GM12878 (cell line): ENCODE measurements at regions not wholly inside any gene's neighbourhood (a gene's known extent, or its start where the extent isn't known, plus 50 kb on each side); places are given as distances from the start of the nearest gene placed in this dataset.

Experiments used
- ATAC-seq: fragments of 200-7000 bp; cut with Tn5 transposase; 3 replicates; pipeline ENCODE4 v1.9.1; 2020; ENCODE audit warnings: mild to moderate bottlenecking, moderate library complexity
- BruUV-seq: library from RNA; stranded (reverse); fragments of 400-500 nt; replicated peaks from 2 replicates; lab custom pipeline; 2021; lab: Mats Ljungman, UMichigan
- CTCF ChIA-PET: fragments of 300-600 bp; sonication (Branson Sonifier 250); formaldehyde crosslinking; extraction: SDS; loops from one replicate; lab custom pipeline; 2021; ENCODE audit warnings: inconsistent platforms; lab: Yijun Ruan, JAX
- POLR2A ChIA-PET: fragments of 350-600 bp; formaldehyde crosslinking; extraction: SDS; loops from one replicate; lab custom pipeline; 2021; ENCODE audit warnings: inconsistent platforms; lab: Charles Lee
- RAD21 ChIA-PET: fragments of 300-600 bp; sonication (Branson Sonifier 250); formaldehyde crosslinking; loops from one replicate; lab custom pipeline; 2023; ENCODE audit warnings: antibody characterized with exemption; ENCODE audit not compliant: unreplicated experiment; lab: Charles Lee
- SMC1A ChIA-PET: fragments of 300-600 bp; sonication (Branson Sonifier 250); formaldehyde crosslinking; loops from one replicate; lab custom pipeline; 2023; ENCODE audit not compliant: unreplicated experiment, uncharacterized antibody; lab: Charles Lee
- DNase-seq: peaks from one replicate; pipeline ENCODE4 v3.0.0-alpha.2; 2011; ENCODE audit warnings: low read depth, low spot score
- FAIRE-seq: peaks from 3 replicates; lab custom pipeline; 2011; peaks lifted over from hg19 to GRCh38; lab: Jason Lieb, UNC
- H2AFZ ChIP-seq: 2 replicates; pipeline ENCODE4 v1.6.0; 2011; ENCODE audit warnings: low read depth, low read length, control low read depth; ENCODE audit not compliant: control insufficient read depth
- H3K27ac ChIP-seq: 2 replicates; pipeline ENCODE4 v1.5.1; 2011; ENCODE audit warnings: control low read depth; ENCODE audit not compliant: control insufficient read depth, insufficient read depth
- H3K27me3 ChIP-seq, 2 experiments: replicated peaks in 1 of 2; 2 replicates each; pipeline versions ENCODE4 v1.6.0 to v1.6.1; 2011; ENCODE audit warnings: low read length in 1 of 2; ENCODE audit not compliant: control insufficient read depth in 2 of 2, insufficient read depth in 2 of 2
- H3K36me3 ChIP-seq, 2 experiments: 2 replicates each; pipeline ENCODE4 v1.5.1; 2011; ENCODE audit warnings: low read length in 1 of 2; ENCODE audit not compliant: control insufficient read depth in 2 of 2, insufficient read depth in 2 of 2
- H3K4me1 ChIP-seq: 2 replicates; pipeline ENCODE4 v1.6.1; 2011; ENCODE audit warnings: mild to moderate bottlenecking, low read length, moderate library complexity, mixed read lengths; ENCODE audit not compliant: control insufficient read depth, insufficient read depth
- H3K4me2 ChIP-seq: 2 replicates; pipeline ENCODE4 v1.6.0; 2011; ENCODE audit warnings: control low read depth; ENCODE audit not compliant: control insufficient read depth, insufficient read depth
- H3K4me3 ChIP-seq: fragments of 200-600 bp; sonication (generic); 2 replicates; pipeline ENCODE4 v1.5.1; 2016
- H3K79me2 ChIP-seq: 2 replicates; pipeline ENCODE4 v1.6.0; 2011; ENCODE audit warnings: low read length; ENCODE audit not compliant: control insufficient read depth, insufficient read depth
- H3K9ac ChIP-seq: 2 replicates; pipeline ENCODE4 v1.8.0; 2011; ENCODE audit warnings: low read length, control low read depth, mixed read lengths; ENCODE audit not compliant: control insufficient read depth, insufficient read depth
- H3K9me3 ChIP-seq: replicated peaks from 3 replicates; pipeline ENCODE4 v1.5.1; 2011; ENCODE audit warnings: mild to moderate bottlenecking, low read length; ENCODE audit not compliant: control insufficient read depth, insufficient read depth
- H4K20me1 ChIP-seq: 2 replicates; pipeline ENCODE4 v1.6.0; 2011; ENCODE audit not compliant: control insufficient read depth, insufficient read depth
- ATF7 ChIP-seq: fragments of 450-650 bp; IDR thresholded peaks from 2 replicates; pipeline ENCODE4 v1.6.1; 2016; ENCODE audit warnings: low read depth, mild to moderate bottlenecking
- BCLAF1 ChIP-seq: fragments of 450-650 bp; IDR thresholded peaks from 2 replicates; pipeline ENCODE4 v1.6.1; 2017; ENCODE audit warnings: antibody characterized with exemption, mild to moderate bottlenecking, moderate library complexity
- HSF1 ChIP-seq: fragments of 150-350 bp; IDR thresholded peaks from 2 replicates; pipeline ENCODE4 v1.6.1; 2014; ENCODE audit warnings: mild to moderate bottlenecking, low read depth, low read length
- JUNB ChIP-seq: IDR thresholded peaks from 2 replicates; pipeline ENCODE4 v1.6.1; 2016; ENCODE audit warnings: antibody characterized with exemption, mild to moderate bottlenecking
- NBN ChIP-seq: fragments of 450-650 bp; IDR thresholded peaks from 2 replicates; pipeline ENCODE4 v1.6.1; 2016
- NFYB ChIP-seq: IDR thresholded peaks from 2 replicates; pipeline ENCODE4 v1.6.1; 2011; ENCODE audit warnings: low read depth, mild to moderate bottlenecking, low read length, improper control_type of control experiment, moderate library complexity; ENCODE audit not compliant: insufficient read depth
- NRF1 ChIP-seq: conservative IDR thresholded peaks from 2 replicates; pipeline ENCODE4 v1.6.1; 2011; ENCODE audit warnings: mild to moderate bottlenecking, low read depth, low read length, improper control_type of control experiment
- PKNOX1 ChIP-seq: fragments of 450-650 bp; IDR thresholded peaks from 2 replicates; pipeline ENCODE4 v1.6.1; 2016; ENCODE audit warnings: mild to moderate bottlenecking
- POU2F2 ChIP-seq: IDR thresholded peaks from 3 replicates; pipeline ENCODE4 v1.6.1; 2011; ENCODE audit warnings: low read depth, mild to moderate bottlenecking, low read length, borderline replicate concordance
- RAD51 ChIP-seq: fragments of 450-650 bp; IDR thresholded peaks from 2 replicates; pipeline ENCODE4 v1.6.1; 2016; ENCODE audit warnings: moderate library complexity, mild to moderate bottlenecking, inconsistent platforms
- SIN3A ChIP-seq: IDR thresholded peaks from 2 replicates; pipeline ENCODE4 v1.6.1; 2012; ENCODE audit warnings: low read depth, low read length, improper control_type of control experiment
- ZSCAN29 ChIP-seq: fragments of 450-650 bp; IDR thresholded peaks from 2 replicates; pipeline ENCODE4 v1.6.1; 2017; ENCODE audit warnings: mild to moderate bottlenecking, moderate library complexity
- ZZZ3 ChIP-seq: IDR thresholded peaks from 2 replicates; pipeline ENCODE4 v1.6.1; 2011; ENCODE audit warnings: low read depth; ENCODE audit not compliant: control insufficient read depth, insufficient read length
- WGBS: methylation state at CpG from one replicate; pipeline ENCODE4 v1.1.6; 2016; ENCODE audit warnings: low lambda C conversion rate; ENCODE audit not compliant: insufficient replicate concordance, insufficient coverage; ENCODE audit errors: missing lambda C conversion rate; 5-methylcytosine and 5-hydroxymethylcytosine counted together
- in situ Hi-C: fragments of 300-500 bp; cut with MboI; formaldehyde crosslinking; loops from 9 replicates; pipeline ENCODE4 v1.14.3; 2018; ENCODE audit warnings: mixed read lengths
- intact Hi-C: fragments of 100-400 bp; cut with micrococcal nuclease; formaldehyde crosslinking; loops from one replicate; pipeline ENCODE4 v1.14.2; 2022; ENCODE audit not compliant: unreplicated experiment

- no peak for TF ChIP-seq POU2F2
Observed at GRCh38 chr17:79369532-79369931, 241.3 kb downstream of the RBFOX3 start (continued).

- DNase-seq (no peak), ATAC-seq (no peak), FAIRE-seq (no peak)
- no peak for TF ChIP-seq ZZZ3
- no peak for TF ChIP-seq NFYB
- TF ChIP-seq PKNOX1 = no peak
- TF ChIP-seq BCLAF1 = no peak
- TF ChIP-seq ATF7 = no peak
- TF ChIP-seq RAD51 = no peak
- no peak for TF ChIP-seq NBN
- no peak for TF ChIP-seq ZSCAN29
- no peak for TF ChIP-seq POU2F2
- no peak for TF ChIP-seq JUNB
- no peak for TF ChIP-seq SIN3A
- TF ChIP-seq NRF1 = no peak
- no peak for TF ChIP-seq HSF1
- Histone ChIP-seq H3K4me2 (no peak overlapping the region), H3K4me3 (no peak overlapping the region), H2AFZ (no peak overlapping the region), H3K4me1 (no peaks in the 10 kb centered on the region), H3K27ac (no peak overlapping the region), H3K36me3 (no peaks in the 10 kb centered on the region), H3K79me2 (no peaks in the 10 kb centered on the region), H3K9me3 (no peaks in the 10 kb centered on the region), H4K20me1 (no peaks in the 10 kb centered on the region), H3K9ac (no peak overlapping the region), H3K27me3 (peaks cover 0 to 2% of the 10 kb centered on the region in 2 experiments; a peak in 1 of 4 replicates)
- ChIA-PET SMC1A (no interaction called here), POLR2A (no interaction called here), CTCF (no interaction called here), RAD21 (no interaction called here)
- no TSS peak for BruUV-seq
- in situ Hi-C loops (no loop called here), intact Hi-C loops (no loop called here)
- WGBS = 30% methylated on average over 13 of the region's 14 CpGs
Observed at GRCh38 chr17:79369001-79369400, 241.8 kb downstream of the RBFOX3 start.
